ENCODE measurements at regions not wholly inside any gene's neighbourhood (a gene's known extent, or its start where the extent isn't known, plus 50 kb on each side); places are given as distances from the start of the nearest gene placed in this dataset.
"Not testable (repeated sequence)": the region's sequence is repeated elsewhere in the genome, so short reads cannot be mapped to it uniquely, and the experiment has no call there.

DNA sequence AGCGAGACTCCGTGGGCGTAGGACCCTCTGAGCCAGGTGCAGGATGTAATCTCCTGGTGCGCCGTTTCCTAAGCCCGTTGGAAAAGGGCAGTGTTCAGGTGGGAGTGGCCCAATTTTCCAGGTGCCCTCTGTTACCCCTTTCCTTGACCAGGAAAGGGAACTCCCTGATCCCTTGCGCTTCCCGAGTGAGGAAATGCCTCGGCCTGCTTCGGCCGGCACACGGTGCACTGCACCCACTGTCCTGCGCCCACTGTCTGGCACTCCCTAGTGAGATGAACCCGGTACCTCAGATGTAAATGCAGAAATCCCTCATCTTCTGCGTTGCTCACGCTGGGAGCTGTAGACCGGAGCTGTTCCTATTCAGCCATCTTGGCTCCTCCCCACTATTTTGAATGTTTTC lies 81.7 kb upstream of the NUDT6 start:
- H3K9ac ChIP-seq (ENCODE audit: low read depth, low read length); H3K27me3 ChIP-seq (ENCODE audit: insufficient read depth, low read length); H3K9me3 ChIP-seq (ENCODE audit: insufficient read depth, low read depth, low read length); H3K4me3 ChIP-seq (ENCODE audit: low read length); H3K27ac ChIP-seq (ENCODE audit: low read depth, low read length); H3K4me1 ChIP-seq (ENCODE audit: insufficient read depth, low read length): not testable (repeated sequence)
- 95% methylated on average over 17 of the region's 17 CpGs for WGBS
- peaks cover 17% of the 10 kb centered on the region for H3K36me3 ChIP-seq (ENCODE audit: insufficient read depth, low read length)

DNA sequence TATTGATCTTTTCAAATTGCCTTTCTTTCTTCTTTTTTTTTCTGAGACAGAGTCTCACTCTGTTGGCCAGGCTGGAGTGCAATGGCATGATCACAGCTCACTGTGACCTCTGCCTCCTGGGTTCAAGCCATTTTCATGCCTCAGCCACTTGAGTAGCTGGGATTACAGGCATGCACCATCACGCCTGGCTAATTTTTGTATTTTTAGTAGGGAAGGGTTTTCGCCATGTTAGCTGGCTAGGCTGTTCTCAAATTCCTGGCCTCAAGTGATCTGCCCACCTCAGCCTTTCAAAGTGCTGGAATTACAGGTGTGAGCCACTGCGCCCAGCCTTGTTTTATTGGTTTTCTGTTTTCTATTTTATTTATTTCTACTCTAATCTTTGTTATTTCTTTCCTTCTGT lies 82.7 kb upstream of the NUDT6 start:
- H3K27ac ChIP-seq (ENCODE audit: low read depth, low read length); H3K4me3 ChIP-seq (ENCODE audit: low read length); H3K27me3 ChIP-seq (ENCODE audit: insufficient read depth, low read length); H3K4me1 ChIP-seq (ENCODE audit: insufficient read depth, low read length); H3K9ac ChIP-seq (ENCODE audit: low read depth, low read length); H3K9me3 ChIP-seq (ENCODE audit: insufficient read depth, low read depth, low read length): not testable (repeated sequence)
- H3K36me3 ChIP-seq (ENCODE audit: insufficient read depth, low read length) = peaks cover 25% of the 10 kb centered on the region
- WGBS = 46% methylated on average over 2 of the region's 3 CpGs

DNA sequence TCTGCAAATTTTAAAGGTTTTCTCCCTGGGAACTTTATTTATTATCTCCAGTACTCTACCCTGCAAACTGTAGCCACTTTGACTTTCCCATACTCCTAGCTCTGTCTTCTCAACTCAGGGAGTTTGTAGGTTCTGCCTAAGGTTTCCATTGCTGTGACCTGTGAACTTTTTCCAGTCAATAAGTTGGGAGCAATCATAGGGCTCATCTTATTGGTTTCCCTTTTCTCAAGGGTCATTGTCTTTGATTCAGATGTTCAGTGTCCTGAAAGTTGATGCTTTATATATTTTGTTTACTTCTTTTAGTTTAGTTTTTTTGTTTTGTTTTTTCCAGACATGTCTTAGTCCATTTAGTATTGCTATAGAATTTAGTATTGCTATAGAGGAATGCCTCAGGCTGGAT lies 85.3 kb upstream of the NUDT6 start:
- Histone ChIP-seq H3K36me3 (ENCODE audit: insufficient read depth, low read length) (peaks cover 34% of the 10 kb centered on the region), H3K4me1 (ENCODE audit: insufficient read depth, low read length) (no peaks in the 10 kb centered on the region), H3K27ac (ENCODE audit: low read depth, low read length) (no peak overlapping the region), H3K4me3 (ENCODE audit: low read length) (no peak overlapping the region), H3K27me3 (ENCODE audit: insufficient read depth, low read length) (no peaks in the 10 kb centered on the region), H3K9ac (ENCODE audit: low read depth, low read length) (no peak overlapping the region), H3K9me3 (ENCODE audit: insufficient read depth, low read depth, low read length) (peaks cover 20% of the 10 kb centered on the region; the same call in 1 of the 2 replicates)

DNA sequence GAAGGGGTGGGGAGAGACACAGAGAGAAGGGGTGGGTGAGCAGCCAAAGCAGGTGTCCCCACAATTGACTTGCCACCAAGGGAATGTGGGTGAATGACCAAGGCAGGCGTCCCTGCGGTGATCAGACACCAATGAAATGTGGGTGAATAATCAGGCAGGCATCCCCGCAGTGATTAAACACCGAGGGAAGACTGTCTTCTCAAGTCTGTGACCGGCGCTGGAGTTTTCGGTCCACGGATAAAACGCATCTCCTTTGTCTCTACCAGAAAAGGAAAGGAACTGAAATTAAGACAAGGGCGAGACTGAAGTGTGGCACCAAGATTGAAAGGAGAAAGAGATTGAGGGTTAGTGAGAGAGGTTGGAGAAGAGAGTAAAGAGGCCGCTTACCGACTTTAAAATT lies 90.0 kb upstream of the NUDT6 start:
- H3K27ac ChIP-seq (ENCODE audit: low read depth, low read length); H3K9ac ChIP-seq (ENCODE audit: low read depth, low read length); H3K4me3 ChIP-seq (ENCODE audit: low read length); H3K27me3 ChIP-seq (ENCODE audit: insufficient read depth, low read length); H3K4me1 ChIP-seq (ENCODE audit: insufficient read depth, low read length): not testable (repeated sequence)
- peaks cover 25% of the 10 kb centered on the region for H3K9me3 ChIP-seq (ENCODE audit: insufficient read depth, low read depth, low read length)
- H3K36me3 ChIP-seq (ENCODE audit: insufficient read depth, low read length) = peaks cover 42% of the 10 kb centered on the region
- 87% methylated on average over 12 of the region's 12 CpGs for WGBS

- Histone ChIP-seq H3K27ac (ENCODE audit: low read depth, low read length) (no peak overlapping the region), H3K4me3 (ENCODE audit: low read length) (no peak overlapping the region), H3K4me1 (ENCODE audit: insufficient read depth, low read length) (no peaks in the 10 kb centered on the region), H3K9me3 (ENCODE audit: insufficient read depth, low read depth, low read length) (peaks cover 25% of the 10 kb centered on the region), H3K27me3 (ENCODE audit: insufficient read depth, low read length) (no peaks in the 10 kb centered on the region), H3K36me3 (ENCODE audit: insufficient read depth, low read length) (peaks cover 27% of the 10 kb centered on the region), H3K9ac (ENCODE audit: low read depth, low read length) (no peak overlapping the region)
- WGBS = 81% methylated on average over 1 of the region's 1 CpG
These were observed 91.6 kb upstream of the NUDT6 start for GRCh38 chr4:123014038-123014437.

DNA sequence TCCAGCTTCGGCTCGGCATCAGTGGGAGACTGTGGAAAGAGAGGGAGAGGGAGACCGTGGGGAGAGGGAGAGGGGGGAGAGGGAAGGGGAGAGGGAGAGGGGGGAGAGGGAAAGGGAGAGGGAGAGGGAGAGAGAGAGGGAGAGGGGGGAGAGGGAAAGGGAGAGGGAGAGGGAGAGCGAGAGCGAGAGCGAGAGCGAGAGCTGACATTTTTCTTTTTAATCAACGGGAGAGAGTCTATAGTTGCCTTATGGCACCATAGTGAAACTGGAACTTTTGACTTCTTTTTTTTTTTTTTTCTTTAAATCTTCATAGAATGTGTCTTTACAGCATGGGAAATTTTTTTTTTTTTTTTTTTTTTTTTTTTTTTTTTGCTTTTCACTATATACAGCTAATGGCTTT lies 94.7 kb upstream of the NUDT6 start:
- H3K27me3 ChIP-seq (ENCODE audit: insufficient read depth, low read length) = no peaks in the 10 kb centered on the region
- no peak overlapping the region for H3K27ac ChIP-seq (ENCODE audit: low read depth, low read length)
- H3K9me3 ChIP-seq (ENCODE audit: insufficient read depth, low read depth, low read length) = peaks cover 14% of the 10 kb centered on the region
- no peak overlapping the region for H3K4me3 ChIP-seq (ENCODE audit: low read length)
- peaks cover 15% of the 10 kb centered on the region; the same call in 1 of the 2 replicates for H3K36me3 ChIP-seq (ENCODE audit: insufficient read depth, low read length)
- no peak overlapping the region for H3K9ac ChIP-seq (ENCODE audit: low read depth, low read length)
- no peaks in the 10 kb centered on the region for H3K4me1 ChIP-seq (ENCODE audit: insufficient read depth, low read length)
- 95% methylated on average over 5 of the region's 8 CpGs for WGBS

- Histone ChIP-seq H3K36me3 (ENCODE audit: insufficient read depth, low read length) (peaks cover 12% of the 10 kb centered on the region; the same call in 1 of the 2 replicates), H3K4me1 (ENCODE audit: insufficient read depth, low read length) (no peaks in the 10 kb centered on the region), H3K27me3 (ENCODE audit: insufficient read depth, low read length) (no peaks in the 10 kb centered on the region), H3K9ac (ENCODE audit: low read depth, low read length) (no peak overlapping the region), H3K9me3 (ENCODE audit: insufficient read depth, low read depth, low read length) (peaks cover 14% of the 10 kb centered on the region), H3K27ac (ENCODE audit: low read depth, low read length) (no peak overlapping the region), H3K4me3 (ENCODE audit: low read length) (no peak overlapping the region)
- WGBS = 91% methylated on average over 3 of the region's 3 CpGs
These were observed 95.4 kb upstream of the NUDT6 start for GRCh38 chr4:123017636-123018395.

DNA sequence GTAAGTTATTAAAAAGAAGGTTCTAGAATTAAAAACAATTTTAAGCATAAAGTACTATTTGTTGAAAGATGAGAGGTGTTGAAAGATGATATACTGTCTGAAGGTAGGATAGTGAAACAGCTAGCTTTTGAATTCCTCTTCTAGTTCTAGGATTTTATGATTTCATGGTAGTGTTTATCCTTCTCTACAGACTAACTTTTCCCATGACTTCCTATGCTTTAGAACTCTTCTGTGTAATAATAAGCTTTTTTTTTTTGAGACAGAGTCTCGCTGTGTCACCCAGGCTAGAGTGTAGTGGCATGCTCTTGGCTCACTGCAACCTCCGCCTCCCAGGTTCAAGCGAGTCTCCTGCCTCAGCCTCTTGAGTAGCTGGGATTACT lies 96.0 kb upstream of the NUDT6 start:
- Histone ChIP-seq H3K27ac (ENCODE audit: low read depth, low read length) (no peak overlapping the region), H3K4me1 (ENCODE audit: insufficient read depth, low read length) (no peaks in the 10 kb centered on the region), H3K4me3 (ENCODE audit: low read length) (no peak overlapping the region), H3K27me3 (ENCODE audit: insufficient read depth, low read length) (no peaks in the 10 kb centered on the region), H3K9me3 (ENCODE audit: insufficient read depth, low read depth, low read length) (peaks cover 13% of the 10 kb centered on the region), H3K36me3 (ENCODE audit: insufficient read depth, low read length) (peaks cover 11% of the 10 kb centered on the region; the same call in 1 of the 2 replicates), H3K9ac (ENCODE audit: low read depth, low read length) (no peak overlapping the region)
- 64% methylated on average over 3 of the region's 3 CpGs for WGBS

DNA sequence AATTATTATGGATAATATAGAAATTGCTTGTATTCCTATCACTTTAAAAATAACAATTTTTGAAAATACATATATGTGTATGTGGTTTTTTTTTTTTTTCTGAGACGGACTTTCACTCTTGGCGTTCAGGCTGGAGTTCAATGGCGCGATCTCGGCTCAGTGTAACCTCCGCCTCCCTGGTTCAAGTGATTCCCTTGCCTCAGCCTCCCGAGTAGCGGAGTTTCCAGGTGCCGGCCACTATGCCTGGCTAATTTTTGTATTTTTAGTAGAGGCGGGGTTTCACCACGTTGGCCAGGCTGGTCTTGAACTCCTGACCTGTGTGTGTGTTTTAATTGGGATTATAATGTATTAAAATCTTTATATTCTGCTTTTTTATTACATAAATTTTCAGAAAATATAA lies 97.9 kb upstream of the NUDT6 start:
- Histone ChIP-seq H3K9me3 (ENCODE audit: insufficient read depth, low read depth, low read length) (no peaks in the 10 kb centered on the region), H3K27me3 (ENCODE audit: insufficient read depth, low read length) (no peaks in the 10 kb centered on the region), H3K4me1 (ENCODE audit: insufficient read depth, low read length) (no peaks in the 10 kb centered on the region), H3K9ac (ENCODE audit: low read depth, low read length) (no peak overlapping the region), H3K4me3 (ENCODE audit: low read length) (no peak overlapping the region), H3K36me3 (ENCODE audit: insufficient read depth, low read length) (peaks cover 3% of the 10 kb centered on the region; the same call in 1 of the 2 replicates), H3K27ac (ENCODE audit: low read depth, low read length) (no peak overlapping the region)
- 97% methylated on average over 10 of the region's 11 CpGs for WGBS

DNA sequence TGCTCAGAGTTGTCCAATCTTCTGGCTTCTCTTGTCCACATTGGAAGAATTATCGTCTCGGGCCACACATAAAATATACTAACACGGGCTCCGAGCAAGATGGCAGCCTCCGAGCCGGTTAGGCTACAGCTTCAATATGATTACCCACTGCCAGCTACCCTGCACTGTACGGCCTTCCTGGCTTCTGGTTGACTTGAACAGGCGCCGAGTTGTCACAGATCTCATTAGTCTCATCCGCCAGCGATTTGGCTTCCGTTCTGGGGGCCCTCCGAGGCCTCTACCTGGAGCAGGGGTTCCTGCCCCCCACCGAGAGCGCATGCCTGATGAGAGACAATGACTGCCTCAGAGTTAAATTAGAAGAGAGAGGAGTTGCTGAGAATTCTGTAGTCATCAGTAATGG lies 101.2 kb upstream of the NUDT6 start:
- peaks cover 8% of the 10 kb centered on the region for H3K36me3 ChIP-seq (ENCODE audit: insufficient read depth, low read length)
- H3K27ac ChIP-seq (ENCODE audit: low read depth, low read length) = no peak overlapping the region
- no peaks in the 10 kb centered on the region for H3K27me3 ChIP-seq (ENCODE audit: insufficient read depth, low read length)
- no peaks in the 10 kb centered on the region; the same call in 1 of the 2 replicates for H3K4me1 ChIP-seq (ENCODE audit: insufficient read depth, low read length)
- WGBS = 97% methylated on average over 15 of the region's 15 CpGs
- H3K9ac ChIP-seq (ENCODE audit: low read depth, low read length) = no peak overlapping the region
- H3K4me3 ChIP-seq (ENCODE audit: low read length) = no peak overlapping the region
- no peaks in the 10 kb centered on the region for H3K9me3 ChIP-seq (ENCODE audit: insufficient read depth, low read depth, low read length)

GRCh38 chr4:123024710-123025109 lies 102.3 kb upstream of the NUDT6 start:
- H3K27ac ChIP-seq (ENCODE audit: low read depth, low read length) = no peak overlapping the region
- WGBS = 77% methylated on average over 6 of the region's 6 CpGs
- no peak overlapping the region for H3K9ac ChIP-seq (ENCODE audit: low read depth, low read length)
- H3K4me1 ChIP-seq (ENCODE audit: insufficient read depth, low read length) = no peaks in the 10 kb centered on the region; the same call in 1 of the 2 replicates
- no peak overlapping the region for H3K4me3 ChIP-seq (ENCODE audit: low read length)
- H3K27me3 ChIP-seq (ENCODE audit: insufficient read depth, low read length) = no peaks in the 10 kb centered on the region
- H3K36me3 ChIP-seq (ENCODE audit: insufficient read depth, low read length) = peaks cover 11% of the 10 kb centered on the region
- H3K9me3 ChIP-seq (ENCODE audit: insufficient read depth, low read depth, low read length) = no peaks in the 10 kb centered on the region

GRCh38 chr4:123025398-123025797 lies 103.0 kb upstream of the NUDT6 start:
- no peaks in the 10 kb centered on the region for H3K27me3 ChIP-seq (ENCODE audit: insufficient read depth, low read length)
- H3K9ac ChIP-seq (ENCODE audit: low read depth, low read length) = no peak overlapping the region
- no peak overlapping the region for H3K4me3 ChIP-seq (ENCODE audit: low read length)
- H3K27ac ChIP-seq (ENCODE audit: low read depth, low read length) = no peak overlapping the region
- H3K9me3 ChIP-seq (ENCODE audit: insufficient read depth, low read depth, low read length) = no peaks in the 10 kb centered on the region
- no peaks in the 10 kb centered on the region; the same call in 1 of the 2 replicates for H3K4me1 ChIP-seq (ENCODE audit: insufficient read depth, low read length)
- H3K36me3 ChIP-seq (ENCODE audit: insufficient read depth, low read length) = peaks cover 11% of the 10 kb centered on the region
- WGBS = 100% methylated on average over 4 of the region's 4 CpGs

All from HUES64 (cell line).